ENCODE measurements at regions not wholly inside any gene's neighbourhood (a gene's known extent, or its start where the extent isn't known, plus 50 kb on each side); places are given as distances from the start of the nearest gene placed in this dataset.

DNA sequence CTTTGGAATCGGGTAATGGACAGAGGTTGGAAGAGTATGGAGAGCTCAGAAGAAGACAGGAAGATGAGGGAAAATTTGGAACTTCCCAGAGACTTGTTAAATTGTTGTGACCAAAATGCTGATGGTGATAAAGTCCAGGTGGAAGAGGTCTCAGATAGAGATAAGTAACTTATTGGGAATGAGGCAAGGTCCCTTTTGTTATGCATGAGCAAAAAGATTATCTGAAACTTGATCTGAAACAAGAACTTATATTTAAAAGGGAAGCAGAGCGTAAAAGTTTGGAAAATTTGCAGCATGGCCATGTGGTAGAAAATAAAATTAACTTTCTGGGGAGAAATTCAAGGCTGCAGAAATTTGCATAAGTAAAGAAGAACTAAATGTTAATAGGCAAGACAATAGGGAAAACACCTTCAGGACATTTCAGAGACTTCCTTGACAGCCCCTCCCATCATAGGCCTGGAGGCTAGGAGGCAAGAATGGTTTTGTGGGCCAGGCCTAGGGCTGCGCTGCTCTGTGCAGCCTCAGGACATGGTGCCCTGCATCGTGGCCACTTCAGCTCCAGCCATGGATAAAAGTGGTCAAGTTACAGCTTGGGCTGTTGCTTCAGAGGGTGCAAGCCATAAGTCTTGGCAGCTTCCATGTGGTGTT, 425.7 kb upstream of the PRICKLE1 start:
- no peak for TF ChIP-seq POLR2AphosphoS5 (IDR thresholded peaks at IDR 0.05; ENCODE audit: borderline replicate concordance, low read depth, low read length)
- TF ChIP-seq EZH2 (IDR thresholded peaks at IDR 0.05) = no peak
- TF ChIP-seq FOXP2 (optimal IDR thresholded peaks at IDR 0.05; ENCODE audit: control extremely low read depth, extremely low read length, insufficient read depth) = no peak

All from SK-N-MC (cell line).